Esophagus (tissue), 2 donors: ENCODE measurements at regions not wholly inside any gene's neighbourhood (a gene's known extent, or its start where the extent isn't known, plus 50 kb on each side); places are given as distances from the start of the nearest gene placed in this dataset.

ENCODE experiments used
- H3K27ac ChIP-seq, 2 donors: one replicate each; pipeline ENCODE4 v1.5.1; 2013; ENCODE audit warnings: low read depth in 2 of 2, mild to moderate bottlenecking in 2 of 2, inconsistent platforms in 1 of 2, low read length in 1 of 2, moderate library complexity in 1 of 2
- H3K27me3 ChIP-seq, 2 donors: one replicate each; pipeline ENCODE4 v1.6.1; 2013; ENCODE audit warnings: low read length in 2 of 2, control low read depth in 1 of 2, mild to moderate bottlenecking in 1 of 2; ENCODE audit not compliant: insufficient read depth in 2 of 2, control insufficient read depth in 1 of 2
- H3K36me3 ChIP-seq, 2 donors: one replicate each; pipeline ENCODE4 v1.6.1; 2013; ENCODE audit warnings: low read length in 1 of 2; ENCODE audit not compliant: control insufficient read depth in 2 of 2, insufficient read depth in 2 of 2
- H3K4me1 ChIP-seq, 2 donors: one replicate each; pipeline ENCODE4 v1.6.1; 2013; ENCODE audit warnings: low read length in 1 of 2; ENCODE audit not compliant: control insufficient read depth in 2 of 2, insufficient read depth in 2 of 2
- H3K4me3 ChIP-seq, 2 donors: one replicate each; pipeline ENCODE4 v1.5.1; 2013; ENCODE audit warnings: low read length in 2 of 2, mild to moderate bottlenecking in 2 of 2, low read depth in 1 of 2, moderate library complexity in 1 of 2
- H3K9me3 ChIP-seq, 2 donors: one replicate each; pipeline ENCODE4 v1.6.1; 2013; ENCODE audit warnings: mild to moderate bottlenecking in 2 of 2, low read depth in 1 of 2, low read length in 1 of 2, moderate library complexity in 1 of 2; ENCODE audit not compliant: control insufficient read depth in 2 of 2, insufficient read depth in 1 of 2
- WGBS, 2 donors: extraction: QIAGEN DNeasy Blood & Tissue Kit; methylation state at CpG; one replicate each; pipeline ENCODE4 v1.1.7; 2013; 5-methylcytosine and 5-hydroxymethylcytosine counted together
- donor health status: healthy with polysubstance abuse.
- donor health status: Bipolar disorder and iron deficiency.

- Histone ChIP-seq H3K9me3 (no peaks in the 10 kb centered on the region), H3K27ac (no peak overlapping the region), H3K36me3 (no peaks in the 10 kb centered on the region), H3K4me3 (no peak overlapping the region), H3K27me3 (no peaks in the 10 kb centered on the region), H3K4me1 (peaks cover 0 to 3% of the 10 kb centered on the region in 2 donors)
- WGBS, 2 donors, result 64 to 65% methylated on average over 4 of the region's 4 CpGs
These were observed 379.5 kb upstream of the TBL1XR1 start for GRCh38 chr3:177576746-177577145.

- Histone ChIP-seq H3K27ac (no peak overlapping the region), H3K36me3 (no peaks in the 10 kb centered on the region), H3K27me3 (no peaks in the 10 kb centered on the region), H3K9me3 (no peaks in the 10 kb centered on the region), H3K4me1 (peaks cover 0 to 3% of the 10 kb centered on the region in 2 donors), H3K4me3 (no peak overlapping the region)
- WGBS, 2 donors, result 78 to 84% methylated on average over 6 of the region's 6 CpGs
These were observed 381.2 kb upstream of the TBL1XR1 start for GRCh38 chr3:177578488-177578887.

GRCh38 chr3:177579419-177579818 is 382.1 kb upstream of the TBL1XR1 start:
- H3K4me3 ChIP-seq, result no peak overlapping the region
- H3K27me3 ChIP-seq, result no peaks in the 10 kb centered on the region
- 86% methylated on average over 4 of the region's 4 CpGs for WGBS, 2 donors
- H3K4me1 ChIP-seq, result no peaks in the 10 kb centered on the region
- no peaks in the 10 kb centered on the region for H3K36me3 ChIP-seq
- no peaks in the 10 kb centered on the region for H3K9me3 ChIP-seq
- peak overlapping the region in 1 of 2 donors; percentile 33 for H3K27ac ChIP-seq

GRCh38 chr3:177580437-177580836 is 383.2 kb upstream of the TBL1XR1 start:
- no peaks in the 10 kb centered on the region for H3K9me3 ChIP-seq
- 41 to 58% methylated on average over 2 of the region's 2 CpGs for WGBS, 2 donors
- no peaks in the 10 kb centered on the region for H3K36me3 ChIP-seq
- no peak overlapping the region for H3K4me3 ChIP-seq
- no peaks in the 10 kb centered on the region for H3K4me1 ChIP-seq
- H3K27me3 ChIP-seq, result no peaks in the 10 kb centered on the region
- H3K27ac ChIP-seq, result no peak overlapping the region

GRCh38 chr3:177585271-177585670 is 388.0 kb upstream of the TBL1XR1 start:
- no peaks in the 10 kb centered on the region for H3K4me1 ChIP-seq
- 40 to 53% methylated on average over 3 of the region's 3 CpGs for WGBS, 2 donors
- H3K36me3 ChIP-seq, result no peaks in the 10 kb centered on the region
- H3K9me3 ChIP-seq, result no peaks in the 10 kb centered on the region
- no peaks in the 10 kb centered on the region for H3K27me3 ChIP-seq
- no peak overlapping the region for H3K4me3 ChIP-seq
- H3K27ac ChIP-seq, result no peak overlapping the region

- WGBS, 2 donors, result 87 to 89% methylated on average over 3 of the region's 3 CpGs
- Histone ChIP-seq H3K36me3 (no peaks in the 10 kb centered on the region), H3K27ac (peak overlapping the region; percentile 70 to 71)
These were observed 391.9 kb upstream of the TBL1XR1 start for GRCh38 chr3:177589041-177589650.

GRCh38 chr3:177589911-177590381 is 392.7 kb upstream of the TBL1XR1 start:
- H3K27ac ChIP-seq, result peak overlapping the region; percentile 90 to 91
- 24 to 48% methylated on average over 4 of the region's 4 CpGs for WGBS, 2 donors
- H3K9me3 ChIP-seq, result no peaks in the 10 kb centered on the region
- no peak overlapping the region for H3K4me3 ChIP-seq
- H3K36me3 ChIP-seq, result no peaks in the 10 kb centered on the region
- H3K4me1 ChIP-seq, result peaks cover 0 to 7% of the 10 kb centered on the region in 2 donors
- no peaks in the 10 kb centered on the region for H3K27me3 ChIP-seq

More at GRCh38 chr3:177589041-177589650, 391.9 kb upstream of the TBL1XR1 start:
- Histone ChIP-seq H3K9me3 (no peaks in the 10 kb centered on the region), H3K27me3 (no peaks in the 10 kb centered on the region), H3K4me3 (no peak overlapping the region), H3K4me1 (peaks cover 0 to 7% of the 10 kb centered on the region in 2 donors)

GRCh38 chr3:177590826-177591225 is 393.5 kb upstream of the TBL1XR1 start:
- Histone ChIP-seq H3K4me1 (peaks cover 0 to 7% of the 10 kb centered on the region in 2 donors), H3K9me3 (no peaks in the 10 kb centered on the region), H3K36me3 (no peaks in the 10 kb centered on the region), H3K27ac (peak overlapping the region; percentile 66 to 97), H3K4me3 (no peak overlapping the region), H3K27me3 (no peaks in the 10 kb centered on the region)
- WGBS, 2 donors, result 40 to 52% methylated on average over 1 of the region's 1 CpG

GRCh38 chr3:177591379-177591778 is 394.1 kb upstream of the TBL1XR1 start:
- no peaks in the 10 kb centered on the region for H3K9me3 ChIP-seq
- no peaks in the 10 kb centered on the region for H3K27me3 ChIP-seq
- H3K27ac ChIP-seq, result peak overlapping the region; percentile 66 to 97
- H3K4me1 ChIP-seq, result peaks cover 0 to 7% of the 10 kb centered on the region in 2 donors
- no peaks in the 10 kb centered on the region for H3K36me3 ChIP-seq
- WGBS, 2 donors, result 30 to 43% methylated on average over 4 of the region's 4 CpGs
- no peak overlapping the region for H3K4me3 ChIP-seq

- Histone ChIP-seq H3K27me3 (no peaks in the 10 kb centered on the region), H3K36me3 (no peaks in the 10 kb centered on the region), H3K4me3 (no peak overlapping the region), H3K4me1 (peaks cover 2 to 7% of the 10 kb centered on the region in 2 donors), H3K27ac (peak overlapping the region in 1 of 2 donors; percentile 55), H3K9me3 (no peaks in the 10 kb centered on the region)
- 79 to 89% methylated on average over 6 of the region's 6 CpGs for WGBS, 2 donors
These were observed 396.8 kb upstream of the TBL1XR1 start for GRCh38 chr3:177594096-177594495.
